Spinal cord (tissue), 9 donors: ENCODE measurements at regions not wholly inside any gene's neighbourhood (a gene's known extent, or its start where the extent isn't known, plus 50 kb on each side); places are given as distances from the start of the nearest gene placed in this dataset.

Source experiments
- DNase-seq, 6 donors: peaks; one replicate each; pipeline versions ENCODE4 v3.0.0 to v3.0.0-alpha.2; 2013 to 2015; ENCODE audit warnings: low spot score in 6 of 6, low read depth in 4 of 6
- H3K27ac ChIP-seq: one replicate; pipeline ENCODE4 v1.5.1; 2013; ENCODE audit warnings: low read depth, low read length, control low read depth
- H3K27me3 ChIP-seq: one replicate; pipeline ENCODE4 v1.6.1; 2013; ENCODE audit warnings: low read length; ENCODE audit not compliant: control insufficient read depth, insufficient read depth
- H3K36me3 ChIP-seq: one replicate; pipeline ENCODE4 v1.6.1; 2013; ENCODE audit warnings: low read length; ENCODE audit not compliant: control insufficient read depth, insufficient read depth
- H3K4me1 ChIP-seq: one replicate; pipeline ENCODE4 v1.6.1; 2013; ENCODE audit warnings: low read length; ENCODE audit not compliant: control insufficient read depth, insufficient read depth
- H3K4me3 ChIP-seq: one replicate; pipeline ENCODE4 v1.5.1; 2013; ENCODE audit warnings: low read depth, low read length, control low read depth
- H3K9me3 ChIP-seq: one replicate; pipeline ENCODE4 v1.6.1; 2013; ENCODE audit warnings: low read length; ENCODE audit not compliant: control insufficient read depth, insufficient read depth
- WGBS: methylation state at CpG from one replicate; pipeline ENCODE4 v1.1.5; 2013; ENCODE audit warnings: missing lambda C conversion rate; ENCODE audit not compliant: insufficient coverage; 5-methylcytosine and 5-hydroxymethylcytosine counted together
- donor health status: healthy.

GRCh38 chr5:117496801-117497200 is 922.2 kb upstream of the SEMA6A start:
- peaks cover 4% of the 10 kb centered on the region for H3K9me3 ChIP-seq

DNA sequence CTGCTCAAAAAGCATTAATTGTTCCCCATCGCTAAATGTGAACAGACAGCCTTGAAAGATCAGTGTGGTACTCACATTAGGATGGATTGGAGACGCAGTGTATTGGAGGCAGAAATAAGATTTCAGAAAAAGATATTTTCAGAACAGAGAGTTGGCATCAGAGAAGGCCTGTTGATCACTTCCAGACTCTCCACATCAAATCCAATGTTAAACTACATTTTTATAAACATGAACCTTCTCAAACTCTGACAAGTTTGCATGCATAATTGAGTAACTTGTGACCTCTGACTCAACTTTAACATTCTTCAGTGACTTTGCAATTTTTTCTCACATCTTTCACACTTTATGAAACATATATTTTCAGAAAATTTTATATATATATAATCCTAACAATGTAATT is 919.6 kb upstream of the SEMA6A start:
- Histone ChIP-seq H3K27ac (no peak overlapping the region), H3K4me3 (no peak overlapping the region), H3K9me3 (peaks cover 4% of the 10 kb centered on the region), H3K4me1 (no peaks in the 10 kb centered on the region), H3K36me3 (no peaks in the 10 kb centered on the region), H3K27me3 (no peaks in the 10 kb centered on the region)
- 100% methylated on average over 1 of the region's 2 CpGs for WGBS
- DNase-seq: no peak

More at GRCh38 chr5:117496801-117497200, 922.2 kb upstream of the SEMA6A start:
- Histone ChIP-seq H3K27ac (no peak overlapping the region), H3K4me3 (no peak overlapping the region), H3K36me3 (no peaks in the 10 kb centered on the region), H3K4me1 (no peaks in the 10 kb centered on the region), H3K27me3 (no peaks in the 10 kb centered on the region)
- no CpG with 5 or more reads among the region's 1 CpG for WGBS
- DNase-seq: no peak

GRCh38 chr5:117488976-117489500 is 914.4 kb upstream of the SEMA6A start:
- Histone ChIP-seq H3K4me3 (no peak overlapping the region), H3K36me3 (no peaks in the 10 kb centered on the region), H3K4me1 (no peaks in the 10 kb centered on the region), H3K27me3 (no peaks in the 10 kb centered on the region), H3K27ac (no peak overlapping the region), H3K9me3 (peaks cover 4% of the 10 kb centered on the region)
- no peak for DNase-seq
- no CpG with 5 or more reads among the region's 2 CpGs for WGBS

- no peaks in the 10 kb centered on the region for H3K4me1 ChIP-seq
- no peak for DNase-seq
- no peaks in the 10 kb centered on the region for H3K36me3 ChIP-seq
- H3K9me3 ChIP-seq: no peaks in the 10 kb centered on the region
- no peak overlapping the region for H3K4me3 ChIP-seq
- H3K27me3 ChIP-seq: no peaks in the 10 kb centered on the region
- H3K27ac ChIP-seq: no peak overlapping the region
- no CpG with 5 or more reads among the region's 4 CpGs for WGBS
Measured at GRCh38 chr5:117487556-117487955, 912.9 kb upstream of the SEMA6A start.

- Histone ChIP-seq H3K27ac (no peak overlapping the region), H3K4me3 (no peak overlapping the region), H3K9me3 (peaks cover 3% of the 10 kb centered on the region), H3K36me3 (no peaks in the 10 kb centered on the region), H3K27me3 (no peaks in the 10 kb centered on the region), H3K4me1 (no peaks in the 10 kb centered on the region)
- peak in 1 of 6 donors; percentile 39 for DNase-seq
Measured at GRCh38 chr5:117486879-117487391, 912.3 kb upstream of the SEMA6A start.

DNA sequence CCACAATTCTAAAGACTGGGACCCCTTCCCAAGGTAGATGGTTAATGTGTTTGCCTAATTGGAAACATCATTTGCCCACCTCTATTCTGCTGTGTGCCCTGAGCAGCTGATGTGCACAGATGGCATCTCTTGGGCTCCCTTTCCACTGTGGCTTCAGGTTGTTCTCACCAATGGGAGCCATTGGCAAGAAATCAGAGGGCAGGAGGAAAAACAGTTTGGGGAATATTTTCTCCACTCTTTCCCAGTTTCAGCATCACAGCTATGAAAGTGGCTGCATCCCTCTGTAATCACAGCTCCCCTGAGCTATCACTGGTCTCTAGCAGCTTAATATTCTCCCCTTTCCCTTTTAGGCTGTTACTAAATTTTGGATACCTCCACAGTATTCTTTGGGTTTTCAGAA is 911.6 kb upstream of the SEMA6A start:
- H3K27me3 ChIP-seq: no peaks in the 10 kb centered on the region

DNA sequence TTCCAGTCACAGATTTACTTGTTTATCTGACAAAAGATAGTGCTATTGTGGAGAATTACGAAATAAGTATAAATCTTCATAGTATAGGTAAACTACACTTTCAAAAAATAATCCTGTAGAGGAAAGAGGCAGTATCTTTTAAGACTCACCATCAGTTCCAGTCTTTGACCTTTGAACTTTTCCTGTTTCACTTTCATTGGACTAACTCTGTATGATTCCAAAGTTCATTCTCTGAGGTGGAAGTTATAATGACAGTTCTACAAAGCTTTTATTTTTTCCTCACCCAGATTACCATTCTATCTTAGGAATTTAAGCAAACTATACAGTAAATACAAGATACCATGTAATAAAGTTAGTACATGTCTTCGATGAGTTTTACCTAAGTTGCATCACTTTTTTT is 901.3 kb upstream of the SEMA6A start:
- WGBS: no CpG with 5 or more reads among the region's 2 CpGs
- no peaks in the 10 kb centered on the region for H3K4me1 ChIP-seq

More for the DNA sequence above, 911.6 kb upstream of the SEMA6A start:
- Histone ChIP-seq H3K4me3 (no peak overlapping the region), H3K9me3 (peaks cover 3% of the 10 kb centered on the region), H3K36me3 (no peaks in the 10 kb centered on the region), H3K27ac (no peak overlapping the region), H3K4me1 (no peaks in the 10 kb centered on the region)
- DNase-seq: peak in 1 of 6 donors; percentile 23

DNA sequence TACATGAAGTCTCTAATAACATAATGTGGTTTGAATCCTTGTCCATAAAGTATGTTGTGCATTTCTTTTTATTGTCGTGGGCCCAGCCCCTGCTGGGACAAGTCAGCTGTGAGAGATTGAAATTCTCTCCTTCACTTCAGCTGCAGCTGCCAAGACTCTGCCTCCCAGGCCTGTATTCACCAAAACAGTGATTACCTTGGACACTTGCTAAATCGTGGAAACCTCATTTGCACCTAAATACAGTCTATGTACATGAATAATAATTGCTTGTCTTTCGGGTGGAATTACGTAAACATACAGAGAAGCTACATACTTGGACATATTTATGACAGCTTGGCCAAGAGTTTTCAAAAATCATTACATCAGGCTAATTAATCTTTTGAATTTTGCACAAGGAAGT is 898.5 kb upstream of the SEMA6A start:
- peak in 2 of 6 donors; percentile 57 to 79 for DNase-seq
- no peaks in the 10 kb centered on the region for H3K9me3 ChIP-seq
- no peak overlapping the region for H3K27ac ChIP-seq
- H3K4me1 ChIP-seq: no peaks in the 10 kb centered on the region
- H3K27me3 ChIP-seq: no peaks in the 10 kb centered on the region
- H3K36me3 ChIP-seq: no peaks in the 10 kb centered on the region
- WGBS: no CpG with 5 or more reads among the region's 4 CpGs
- no peak overlapping the region for H3K4me3 ChIP-seq

More for the DNA sequence above, 901.3 kb upstream of the SEMA6A start:
- DNase-seq: no peak
- Histone ChIP-seq H3K27me3 (no peaks in the 10 kb centered on the region), H3K27ac (no peak overlapping the region), H3K4me3 (no peak overlapping the region), H3K9me3 (no peaks in the 10 kb centered on the region), H3K36me3 (no peaks in the 10 kb centered on the region)

- Histone ChIP-seq H3K4me1 (no peaks in the 10 kb centered on the region), H3K36me3 (no peaks in the 10 kb centered on the region), H3K9me3 (no peaks in the 10 kb centered on the region), H3K4me3 (no peak overlapping the region), H3K27me3 (no peaks in the 10 kb centered on the region), H3K27ac (no peak overlapping the region)
- peak in 2 of 6 donors; percentile 28 to 75 for DNase-seq
- no CpG with 5 or more reads among the region's 3 CpGs for WGBS
Measured at GRCh38 chr5:117463881-117464570, 889.4 kb upstream of the SEMA6A start.

DNA sequence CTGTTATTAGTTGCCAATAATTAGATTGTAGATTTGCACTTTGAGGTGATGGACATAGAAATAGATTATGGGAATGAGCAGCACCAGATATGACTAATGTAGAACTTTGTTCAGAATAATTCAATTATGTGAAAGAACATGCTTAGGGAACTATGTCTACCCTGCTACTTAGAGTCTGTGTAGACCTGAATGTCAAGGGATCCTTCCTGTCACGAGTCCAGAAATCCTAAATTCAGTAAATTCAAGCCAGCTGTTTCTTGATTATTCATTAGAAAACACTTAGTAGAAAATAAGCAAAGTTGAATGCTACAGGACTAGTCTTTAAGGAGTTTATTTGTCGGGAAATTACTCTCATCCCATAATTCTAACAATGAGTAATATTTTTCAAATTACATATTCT is 887.3 kb upstream of the SEMA6A start:
- no peaks in the 10 kb centered on the region for H3K27me3 ChIP-seq
- no peaks in the 10 kb centered on the region for H3K4me1 ChIP-seq
- H3K27ac ChIP-seq: no peak overlapping the region
- H3K36me3 ChIP-seq: no peaks in the 10 kb centered on the region
- no peak overlapping the region for H3K4me3 ChIP-seq
- no CpG with 5 or more reads among the region's 2 CpGs for WGBS
- H3K9me3 ChIP-seq: no peaks in the 10 kb centered on the region
- peak in 1 of 6 donors; percentile 10 for DNase-seq
